Endothelial cell of umbilical vein (primary cell): ENCODE measurements at regions not wholly inside any gene's neighbourhood (a gene's known extent, or its start where the extent isn't known, plus 50 kb on each side); places are given as distances from the start of the nearest gene placed in this dataset.

ENCODE experiments used
- BruUV-seq: library from RNA; stranded (reverse); fragments of 400-500 nt; replicated peaks from 2 replicates; lab custom pipeline; 2021; lab: Mats Ljungman, UMichigan
- CTCF ChIA-PET: fragments of 300-600, 350-600 bp; sonication (Branson Sonifier 250); formaldehyde crosslinking; loops from one replicate; lab custom pipeline; 2021; ENCODE audit warnings: antibody characterized with exemption, inconsistent platforms; lab: Charles Lee
- POLR2A ChIA-PET: fragments of 300-600, 350-600 bp; sonication (Branson Sonifier 250); formaldehyde crosslinking; loops from one replicate; lab custom pipeline; 2021; ENCODE audit warnings: antibody characterized with exemption, inconsistent platforms; lab: Charles Lee
- DNase-seq: peaks from one replicate; pipeline ENCODE4 v3.0.0-alpha.2; 2011; ENCODE audit warnings: low read depth, low spot score
- FAIRE-seq: peaks from 2 replicates; lab custom pipeline; 2011; peaks lifted over from hg19 to GRCh38; lab: Jason Lieb, UNC
- H2AFZ ChIP-seq: 2 replicates; pipeline ENCODE4 v1.6.0; 2012; ENCODE audit warnings: low read depth, low read length, control low read depth, inconsistent platforms
- H3K27ac ChIP-seq: 2 replicates; pipeline ENCODE4 v1.5.1; 2011; ENCODE audit warnings: low read depth, mild to moderate bottlenecking, control low read depth, low read length, moderate library complexity; ENCODE audit not compliant: insufficient read depth
- H3K27me3 ChIP-seq, 2 experiments: 2 replicates each; pipeline versions ENCODE4 v1.6.0 to v1.6.1; 2011; ENCODE audit warnings: low read length in 2 of 2, mixed read lengths in 1 of 2; ENCODE audit not compliant: control insufficient read depth in 2 of 2, insufficient read depth in 2 of 2
- H3K36me3 ChIP-seq, 2 experiments: 2 replicates in 1 of 2; 3 replicates in 1 of 2; pipeline ENCODE4 v1.5.1; 2011; ENCODE audit warnings: low read length in 2 of 2, mild to moderate bottlenecking in 1 of 2, moderate library complexity in 1 of 2; ENCODE audit not compliant: control insufficient read depth in 2 of 2, insufficient read depth in 2 of 2; ENCODE audit errors: extremely low read depth in 1 of 2
- H3K4me1 ChIP-seq: 3 replicates; pipeline ENCODE4 v1.5.1; 2011; ENCODE audit warnings: mild to moderate bottlenecking, low read length; ENCODE audit not compliant: control insufficient read depth, insufficient read depth; ENCODE audit errors: extremely low read depth
- H3K4me2 ChIP-seq: 2 replicates; pipeline ENCODE4 v1.6.1; 2011; ENCODE audit warnings: low read length, control low read depth, mixed read lengths; ENCODE audit not compliant: insufficient read depth
- H3K4me3 ChIP-seq, 3 experiments: fragments of 200-600 bp in 1 of 3; sonication (generic), shearing (Covaris generic) in 1 of 3; replicated peaks in 1 of 3; 2 replicates each; pipeline ENCODE4 v1.5.1; 2011 to 2016; ENCODE audit warnings: control low read depth in 3 of 3, low read length in 3 of 3, mild to moderate bottlenecking in 2 of 3, inconsistent platforms in 1 of 3, low read depth in 1 of 3, moderate library complexity in 1 of 3; ENCODE audit not compliant: insufficient read depth in 1 of 3
- H3K79me2 ChIP-seq: 2 replicates; pipeline ENCODE4 v1.6.0; 2012; ENCODE audit warnings: low read length, inconsistent platforms; ENCODE audit not compliant: control insufficient read depth, insufficient read depth
- H3K9ac ChIP-seq: replicated peaks from 2 replicates; pipeline ENCODE3; 2011; ENCODE audit warnings: low read length, control low read depth; ENCODE audit not compliant: insufficient read depth; ENCODE audit errors: extremely low read depth
- H3K9me1 ChIP-seq: replicated peaks from 3 replicates; pipeline ENCODE4 v1.6.0; 2011; ENCODE audit warnings: mild to moderate bottlenecking, low read length; ENCODE audit not compliant: control insufficient read depth, insufficient read depth; ENCODE audit errors: extremely low read depth
- H3K9me3 ChIP-seq: replicated peaks from 2 replicates; pipeline ENCODE4 v1.5.1; 2012; ENCODE audit warnings: low read length, inconsistent platforms; ENCODE audit not compliant: control insufficient read depth, insufficient read depth
- H4K20me1 ChIP-seq: replicated peaks from 2 replicates; pipeline ENCODE3; 2011; ENCODE audit warnings: mild to moderate bottlenecking, low read length; ENCODE audit not compliant: control insufficient read depth, insufficient read depth; ENCODE audit errors: extremely low read depth
- CTCF ChIP-seq, 2 donors: IDR thresholded peaks; 1 replicate in 1 of 2; 2 replicates in 1 of 2; pipeline ENCODE4 v1.5.1; 2011; ENCODE audit warnings: low read length in 2 of 2, mild to moderate bottlenecking in 2 of 2, moderate library complexity in 2 of 2, control low read depth in 1 of 2, inconsistent platforms in 1 of 2, low read depth in 1 of 2; ENCODE audit not compliant: insufficient read depth in 1 of 2; ENCODE audit errors: extremely low read depth in 1 of 2
- EZH2 ChIP-seq: IDR thresholded peaks from 2 replicates; pipeline ENCODE4 v1.6.1; 2012; ENCODE audit warnings: borderline replicate concordance, low read depth, mild to moderate bottlenecking, moderate library complexity, low read length, inconsistent platforms; ENCODE audit not compliant: severe bottlenecking
- FOS ChIP-seq: IDR thresholded peaks from 2 replicates; pipeline ENCODE4 v1.6.1; 2011; ENCODE audit warnings: mild to moderate bottlenecking, low read length, moderate library complexity, borderline replicate concordance; ENCODE audit not compliant: insufficient read depth
- GATA2 ChIP-seq: IDR thresholded peaks from 2 replicates; pipeline ENCODE4 v1.7.0; 2011; ENCODE audit warnings: low read depth, mild to moderate bottlenecking, moderate library complexity, mixed read lengths, low read length; ENCODE audit not compliant: insufficient read length, insufficient read depth
- JUN ChIP-seq: IDR thresholded peaks from 2 replicates; pipeline ENCODE4 v1.6.1; 2011; ENCODE audit warnings: borderline replicate concordance, low read depth; ENCODE audit not compliant: insufficient read length, insufficient read depth
- MAX ChIP-seq: IDR thresholded peaks from 2 replicates; pipeline ENCODE4 v1.6.1; 2011; ENCODE audit not compliant: insufficient read depth, insufficient read length
- MYC ChIP-seq: IDR thresholded peaks from one replicate; pipeline ENCODE4 v1.6.1; 2011; ENCODE audit warnings: mild to moderate bottlenecking, low read depth, low read length
- POLR2A ChIP-seq: IDR thresholded peaks from 2 replicates; pipeline ENCODE4 v1.6.1; 2012; ENCODE audit warnings: low read depth, mild to moderate bottlenecking, control low read depth, low read length
- POLR2AphosphoS5 ChIP-seq: IDR thresholded peaks from 2 replicates; pipeline ENCODE4 v1.6.1; 2012; ENCODE audit warnings: low read depth, mild to moderate bottlenecking, control low read depth, low read length, moderate library complexity; ENCODE audit not compliant: insufficient read depth
- dilution Hi-C: fragments of 300-500 bp; cut with MboI; formaldehyde crosslinking; loops from one replicate; pipeline ENCODE4 v1.15.0; 2019; ENCODE audit warnings: low sequenced_read_pairs; ENCODE audit not compliant: extremely low pct_ligation_motif_present
- intact Hi-C: fragments of 100-400 bp; cut with micrococcal nuclease; formaldehyde crosslinking; loops from one replicate; pipeline ENCODE4 v1.10.0; 2022

DNA sequence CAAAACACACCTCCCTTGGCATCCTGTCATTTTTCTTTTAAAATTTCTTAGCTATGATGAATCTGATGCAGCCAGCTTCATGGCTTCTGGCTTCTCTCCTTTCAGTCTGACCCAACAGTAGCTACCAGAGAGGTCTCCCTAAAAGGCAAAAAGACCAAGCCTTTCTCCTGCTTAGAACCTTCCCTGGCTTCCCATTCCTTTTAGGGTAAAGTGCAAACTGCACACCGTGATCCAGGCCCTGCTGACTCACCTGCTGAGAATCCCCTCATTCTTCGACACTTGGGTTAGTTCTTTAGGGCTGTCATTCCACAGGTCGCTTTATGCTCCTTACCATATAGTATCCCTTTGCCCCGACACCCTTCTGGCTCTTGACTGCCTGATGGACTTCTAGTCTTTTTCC is 362.4 kb downstream of the MIAT start:
- H3K27ac ChIP-seq = no peak overlapping the region
- ChIA-PET POLR2A (interaction anchor here (0.7 kb wide), 1 partner anchor 1433 kb away, joined by 5 read pairs; no protein-coding TSS in a partner anchor), CTCF (no interaction called here)
- H3K36me3 ChIP-seq = no peaks in the 10 kb centered on the region
- no TSS peak for BruUV-seq
- peaks cover 5% of the 10 kb centered on the region in 2 experiments for H3K27me3 ChIP-seq
- DNase-seq (no peak), FAIRE-seq (no peak)
- TF ChIP-seq MAX (no peak), GATA2 (no peak), POLR2AphosphoS5 (no peak), POLR2A (no peak), CTCF (IDR thresholded peaks at IDR 0.05; ENCODE audit: extremely low read depth in 1 of 2, insufficient read depth in 1 of 2, low read depth in 1 of 2, low read length in 2 of 2) (no peak), JUN (no peak), FOS (no peak), MYC (no peak), EZH2 (no peak)
- H3K9me3 ChIP-seq = no peaks in the 10 kb centered on the region
- no peaks in the 10 kb centered on the region for H3K9me1 ChIP-seq
- no peak overlapping the region for H2AFZ ChIP-seq
- intact Hi-C loops = no loop called here
- H3K4me1 ChIP-seq = no peaks in the 10 kb centered on the region
- dilution Hi-C loops = no loop called here
- H3K4me3 ChIP-seq = no peak overlapping the region
- no peak overlapping the region for H3K9ac ChIP-seq
- H3K79me2 ChIP-seq = no peaks in the 10 kb centered on the region
- H3K4me2 ChIP-seq = no peak overlapping the region
- no peaks in the 10 kb centered on the region for H4K20me1 ChIP-seq
